K562 (cell line): ENCODE measurements at regions not wholly inside any gene's neighbourhood (a gene's known extent, or its start where the extent isn't known, plus 50 kb on each side); places are given as distances from the start of the nearest gene placed in this dataset.

Experiments
- E2F5 ChIP-seq: sonication (generic); formaldehyde crosslinking; IDR thresholded peaks from 2 replicates; pipeline ENCODE4 v1.8.0; 2022; ENCODE audit warnings: mild to moderate bottlenecking, missing genetic modification reagents
- POLR2A ChIP-seq: fragments of 450-650 bp; conservative IDR thresholded peaks from 2 replicates; pipeline ENCODE4 v1.6.1; 2016
- TEAD1 ChIP-seq, 2 experiments: fragments of 450-650 bp in 1 of 2; sonication (generic) in 1 of 2; formaldehyde crosslinking; IDR thresholded peaks; 2 replicates each; pipeline versions ENCODE4 v1.4.0 to v1.8.0; 2020 to 2022; ENCODE audit warnings: mild to moderate bottlenecking in 2 of 2, missing genetic modification reagents in 1 of 2
- ZC3H11A ChIP-seq: IDR thresholded peaks from 2 replicates; pipeline ENCODE4 v1.6.1; 2012; ENCODE audit warnings: low read depth, low read length, improper control_type of control experiment

- TF ChIP-seq POLR2A (no peak), TEAD1 (CRISPR knock-in tag; IDR thresholded peaks at IDR 0.05) (no peak), ZC3H11A (no peak), E2F5 (no peak)
These were observed 63.7 kb upstream of the SLC22A23 start for GRCh38 chr6:3520281-3521230.
